ENCODE measurements at regions not wholly inside any gene's neighbourhood (a gene's known extent, or its start where the extent isn't known, plus 50 kb on each side); places are given as distances from the start of the nearest gene placed in this dataset.

GRCh38 chr20:24752612-24753011 lies 196.5 kb upstream of the CST7 start:
- in situ Hi-C loops (cut with MboI), result no loop called here
- Histone ChIP-seq H3K9ac (ENCODE audit: insufficient read depth in 1 of 2, low read depth in 2 of 2, low read length in 2 of 2) (no peak overlapping the region), H2AFZ (ENCODE audit: low read depth, low read length) (no peak overlapping the region), H3K9me3 (replicated peaks; ENCODE audit: control insufficient read depth, insufficient read depth, low read depth, low read length) (no peaks in the 10 kb centered on the region), H3K27ac (ENCODE audit: extremely low read depth, low read depth, low read length) (no peak overlapping the region), H3K79me2 (ENCODE audit: control insufficient read depth, insufficient read depth, low read length) (no peaks in the 10 kb centered on the region), H4K20me1 (replicated peaks; ENCODE audit: control insufficient read depth, insufficient read depth, low read length) (no peaks in the 10 kb centered on the region), H3K36me3 (ENCODE audit: control insufficient read depth, insufficient read depth, low read length) (no peaks in the 10 kb centered on the region), H3K4me3 (no peak overlapping the region), H3K27me3 (ENCODE audit: control insufficient read depth in 2 of 2, insufficient read depth in 2 of 2, low read length in 2 of 2) (no peaks in the 10 kb centered on the region), H3K4me2 (ENCODE audit: insufficient read depth, low read length) (no peak overlapping the region), H3K4me1 (replicated peaks in 1 of 2; ENCODE audit: control insufficient read depth in 2 of 2, insufficient read depth in 2 of 2, low read length in 2 of 2) (no peaks in the 10 kb centered on the region), H3K9me1 (ENCODE audit: control insufficient read depth, insufficient read depth, low read length) (no peaks in the 10 kb centered on the region)
- WGBS (ENCODE audit: insufficient coverage, low coverage, missing lambda C conversion rate), result 0% methylated on average over 5 of the region's 6 CpGs
- no TSS peak for BruUV-seq (replicated peaks)
- no peak for DNase-seq (ENCODE audit: extremely low read depth in 1 of 4, low spot score in 3 of 4)
- no peak for FAIRE-seq
- TF ChIP-seq, protein P1, sequence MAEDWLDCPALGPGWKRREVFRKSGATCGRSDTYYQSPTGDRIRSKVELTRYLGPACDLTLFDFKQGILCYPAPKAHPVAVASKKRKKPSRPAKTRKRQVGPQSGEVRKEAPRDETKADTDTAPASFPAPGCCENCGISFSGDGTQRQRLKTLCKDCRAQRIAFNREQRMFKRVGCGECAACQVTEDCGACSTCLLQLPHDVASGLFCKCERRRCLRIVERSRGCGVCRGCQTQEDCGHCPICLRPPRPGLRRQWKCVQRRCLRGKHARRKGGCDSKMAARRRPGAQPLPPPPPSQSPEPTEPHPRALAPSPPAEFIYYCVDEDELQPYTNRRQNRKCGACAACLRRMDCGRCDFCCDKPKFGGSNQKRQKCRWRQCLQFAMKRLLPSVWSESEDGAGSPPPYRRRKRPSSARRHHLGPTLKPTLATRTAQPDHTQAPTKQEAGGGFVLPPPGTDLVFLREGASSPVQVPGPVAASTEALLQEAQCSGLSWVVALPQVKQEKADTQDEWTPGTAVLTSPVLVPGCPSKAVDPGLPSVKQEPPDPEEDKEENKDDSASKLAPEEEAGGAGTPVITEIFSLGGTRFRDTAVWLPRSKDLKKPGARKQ (CRISPR knock-in tag; IDR thresholded peaks at IDR 0.05), result no peak
- TF ChIP-seq FOXA3 (CRISPR knock-in tag; conservative IDR thresholded peaks at IDR 0.05 in 1 of 2, IDR thresholded peaks at IDR 0.05 in 1 of 2), result no peak
- TF ChIP-seq SNIP1 (IDR thresholded peaks at IDR 0.05; ENCODE audit: low read depth), result no peak
- TF ChIP-seq POLR2AphosphoS2 (IDR thresholded peaks at IDR 0.05; ENCODE audit: low read length), result no peak
- ATAC-seq, result no peak
- intact Hi-C loops (cut with micrococcal nuclease), result no loop called here
- ChIA-PET CTCF (ENCODE audit: low intra/inter-chr PET ratio) (no interaction called here), POLR2A (no interaction called here)

GRCh38 chr20:24753130-24753529 lies 195.9 kb upstream of the CST7 start:
- Histone ChIP-seq H3K4me1 (replicated peaks in 1 of 2; ENCODE audit: control insufficient read depth in 2 of 2, insufficient read depth in 2 of 2, low read length in 2 of 2) (no peaks in the 10 kb centered on the region), H3K36me3 (ENCODE audit: control insufficient read depth, insufficient read depth, low read length) (no peaks in the 10 kb centered on the region), H3K9me1 (ENCODE audit: control insufficient read depth, insufficient read depth, low read length) (no peaks in the 10 kb centered on the region), H3K79me2 (ENCODE audit: control insufficient read depth, insufficient read depth, low read length) (no peaks in the 10 kb centered on the region), H3K27me3 (ENCODE audit: control insufficient read depth in 2 of 2, insufficient read depth in 2 of 2, low read length in 2 of 2) (no peaks in the 10 kb centered on the region), H3K9ac (ENCODE audit: insufficient read depth in 1 of 2, low read depth in 2 of 2, low read length in 2 of 2) (no peak overlapping the region), H4K20me1 (replicated peaks; ENCODE audit: control insufficient read depth, insufficient read depth, low read length) (no peaks in the 10 kb centered on the region), H3K4me3 (no peak overlapping the region), H2AFZ (ENCODE audit: low read depth, low read length) (no peak overlapping the region), H3K4me2 (ENCODE audit: insufficient read depth, low read length) (no peak overlapping the region), H3K27ac (ENCODE audit: extremely low read depth, low read depth, low read length) (no peak overlapping the region), H3K9me3 (replicated peaks; ENCODE audit: control insufficient read depth, insufficient read depth, low read depth, low read length) (no peaks in the 10 kb centered on the region)
- WGBS (ENCODE audit: insufficient coverage, low coverage, missing lambda C conversion rate), result 0% methylated on average over 4 of the region's 4 CpGs
- DNase-seq (ENCODE audit: extremely low read depth in 1 of 4, low spot score in 3 of 4) (no peak), FAIRE-seq (no peak), ATAC-seq (no peak)
- ChIA-PET POLR2A (no interaction called here), CTCF (ENCODE audit: low intra/inter-chr PET ratio) (no interaction called here)
- in situ Hi-C loops (cut with MboI), result no loop called here
- no TSS peak for BruUV-seq (replicated peaks)
- intact Hi-C loops (cut with micrococcal nuclease), result no loop called here
